Stimulated activated naive CD8-positive, alpha-beta T cell treated with anti-CD3 and anti-CD28 coated beads, Interleukin-15, Interleukin-2, amounts not matched to agents 100 ng/mL and 50 ng/mL, for 24 hours (primary cell): ENCODE measurements at regions not wholly inside any gene's neighbourhood (a gene's known extent, or its start where the extent isn't known, plus 50 kb on each side); places are given as distances from the start of the nearest gene placed in this dataset.
A peak's percentile ranks its signal among the peaks of the same experiment; 100 is the strongest.

ENCODE experiments used
- H3K27ac Mint-ChIP-seq: one replicate; pipeline ENCODE4 v1.8.0; 2021; ENCODE audit warnings: mild to moderate bottlenecking, mixed read lengths
- H3K27me3 Mint-ChIP-seq: one replicate; pipeline ENCODE4 v1.8.0; 2021; ENCODE audit warnings: mixed read lengths
- H3K36me3 Mint-ChIP-seq: one replicate; pipeline ENCODE4 v1.8.0; 2021; ENCODE audit warnings: low read depth, mixed read lengths
- H3K4me1 Mint-ChIP-seq: one replicate; pipeline ENCODE4 v1.8.0; 2021; ENCODE audit warnings: low read depth, mixed read lengths
- H3K4me3 Mint-ChIP-seq: one replicate; pipeline ENCODE4 v1.8.0; 2021; ENCODE audit warnings: mild to moderate bottlenecking, mixed read lengths
- H3K9me3 Mint-ChIP-seq: one replicate; pipeline ENCODE4 v1.8.0; 2021; ENCODE audit warnings: mixed read lengths

DNA sequence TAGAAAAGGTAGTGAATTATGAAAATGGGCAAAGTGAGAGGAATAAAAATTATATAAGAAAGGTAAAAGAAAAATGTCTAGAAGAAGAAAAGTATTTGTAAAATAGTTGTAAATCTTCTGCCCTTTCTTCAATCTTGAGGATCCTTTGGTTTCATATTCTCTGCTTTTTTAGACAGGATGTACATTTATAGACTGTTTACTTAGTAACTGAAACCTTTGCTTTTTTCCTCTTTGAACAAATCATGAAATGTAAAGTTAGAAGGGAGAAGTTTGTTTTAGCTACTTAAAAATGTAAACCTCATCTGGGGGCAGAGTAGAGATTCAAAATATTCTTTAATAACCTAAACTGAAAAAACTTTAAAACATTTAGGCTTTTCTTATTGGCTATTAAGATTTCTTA, 150.4 kb upstream of the ITGA4 start:
- peak overlapping the region; percentile 69 for H3K4me3 Mint-ChIP-seq
- no peaks in the 10 kb centered on the region for H3K9me3 Mint-ChIP-seq
- H3K36me3 Mint-ChIP-seq, result no peaks in the 10 kb centered on the region
- H3K27me3 Mint-ChIP-seq, result no peaks in the 10 kb centered on the region
- H3K27ac Mint-ChIP-seq, result peak overlapping the region; percentile 90
- peaks cover 77% of the 10 kb centered on the region for H3K4me1 Mint-ChIP-seq

DNA sequence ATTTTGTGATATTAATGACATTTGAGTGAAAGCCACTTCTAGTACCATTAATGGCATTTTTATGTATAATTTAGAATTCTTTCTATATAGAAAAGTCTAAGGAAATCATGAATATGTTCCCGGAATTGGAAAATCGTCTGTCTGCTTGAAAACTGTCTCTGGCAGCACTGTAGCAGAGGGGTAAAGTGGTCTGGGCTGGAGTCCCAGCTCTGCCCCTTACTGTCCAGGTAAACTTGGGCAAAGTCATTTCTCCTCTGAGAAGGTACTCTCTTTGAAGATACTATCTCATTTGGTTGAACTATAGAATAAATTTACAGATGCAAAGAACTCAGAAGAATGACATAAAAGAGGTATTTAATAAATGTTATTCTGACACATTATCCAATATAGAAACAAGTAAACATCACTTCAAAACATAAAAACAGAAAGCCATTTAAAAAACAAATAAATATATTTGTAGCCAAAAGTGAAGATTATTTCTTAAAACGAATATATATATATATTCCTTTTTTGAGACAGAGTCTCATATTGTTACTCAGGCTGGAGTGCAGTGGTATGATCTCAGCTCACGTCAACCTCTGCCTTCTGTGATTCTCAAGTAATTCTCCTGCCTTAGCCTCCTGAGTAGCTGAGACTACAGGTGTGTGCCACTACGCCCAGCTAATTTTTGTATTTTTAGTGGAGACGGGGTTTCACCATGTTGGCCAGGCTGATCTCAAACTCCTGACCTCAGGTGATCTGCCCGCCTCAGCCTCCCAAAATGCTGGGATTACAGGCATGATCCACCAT, 149.8 kb upstream of the ITGA4 start:
- Mint-ChIP-seq H3K27ac (peak overlapping the region; percentile 98), H3K4me1 (peaks cover 79% of the 10 kb centered on the region), H3K27me3 (no peaks in the 10 kb centered on the region), H3K4me3 (peak overlapping the region; percentile 69), H3K36me3 (no peaks in the 10 kb centered on the region), H3K9me3 (no peaks in the 10 kb centered on the region)

DNA sequence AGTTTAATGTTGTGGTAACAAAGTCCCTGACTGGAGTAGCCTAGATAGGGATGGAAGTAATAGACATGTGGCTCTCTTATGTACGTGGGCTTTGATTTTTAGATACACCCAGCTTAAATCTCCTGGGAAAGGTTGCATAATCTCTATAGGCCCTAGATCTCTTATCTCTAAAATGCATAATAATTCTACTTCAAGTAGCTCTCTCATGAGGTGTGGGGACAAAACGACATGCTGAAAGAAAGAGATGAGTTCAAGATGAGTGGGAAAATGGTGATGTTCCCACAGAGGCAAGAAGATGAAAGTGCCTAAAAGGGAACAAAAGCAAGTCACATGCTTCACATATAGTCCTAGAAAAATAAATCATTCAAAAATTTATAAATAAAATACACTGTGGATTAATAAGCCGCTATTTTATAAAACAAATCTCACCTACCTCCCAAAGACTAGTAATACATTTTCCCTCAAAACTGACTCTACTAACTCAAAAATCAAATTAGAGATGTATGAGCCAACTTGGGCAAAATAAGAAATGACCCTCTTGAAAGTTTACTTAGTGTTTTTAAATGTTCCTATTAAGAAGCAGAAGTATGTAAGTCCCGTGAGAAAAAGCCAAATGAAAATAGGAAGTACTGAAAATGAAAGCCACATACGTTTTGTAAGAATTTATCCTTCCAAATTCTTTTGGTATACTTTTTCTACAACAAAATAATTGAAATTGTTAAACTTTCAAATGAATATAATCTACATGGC, 148.2 kb upstream of the ITGA4 start:
- no peaks in the 10 kb centered on the region for H3K36me3 Mint-ChIP-seq
- H3K27me3 Mint-ChIP-seq, result no peaks in the 10 kb centered on the region
- no peaks in the 10 kb centered on the region for H3K9me3 Mint-ChIP-seq
- H3K4me3 Mint-ChIP-seq, result peak overlapping the region; percentile 87
- peaks cover 86% of the 10 kb centered on the region for H3K4me1 Mint-ChIP-seq
- peak overlapping the region; percentile 98 for H3K27ac Mint-ChIP-seq

DNA sequence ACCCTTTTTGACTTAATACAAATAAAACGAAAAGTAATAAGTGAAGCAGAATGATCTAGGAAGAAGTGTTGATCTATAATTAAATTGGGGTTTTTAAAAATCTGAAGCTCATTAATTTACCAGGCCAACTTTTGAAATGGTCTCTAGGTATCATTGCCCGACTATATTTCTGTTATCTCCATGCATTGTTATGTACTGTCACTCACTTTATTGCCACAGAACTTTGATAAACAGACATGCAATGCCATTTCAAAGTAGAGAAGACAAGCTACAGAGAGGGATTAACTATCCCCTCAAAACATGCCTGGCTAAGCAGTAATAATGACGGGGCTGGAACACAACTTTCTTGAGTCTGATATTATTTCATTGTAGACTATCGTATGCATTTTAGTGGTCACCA, 147.6 kb upstream of the ITGA4 start:
- Mint-ChIP-seq H3K27ac (peak overlapping the region; percentile 98), H3K27me3 (no peaks in the 10 kb centered on the region), H3K4me1 (peaks cover 86% of the 10 kb centered on the region), H3K4me3 (peak overlapping the region; percentile 87), H3K36me3 (no peaks in the 10 kb centered on the region), H3K9me3 (no peaks in the 10 kb centered on the region)

DNA sequence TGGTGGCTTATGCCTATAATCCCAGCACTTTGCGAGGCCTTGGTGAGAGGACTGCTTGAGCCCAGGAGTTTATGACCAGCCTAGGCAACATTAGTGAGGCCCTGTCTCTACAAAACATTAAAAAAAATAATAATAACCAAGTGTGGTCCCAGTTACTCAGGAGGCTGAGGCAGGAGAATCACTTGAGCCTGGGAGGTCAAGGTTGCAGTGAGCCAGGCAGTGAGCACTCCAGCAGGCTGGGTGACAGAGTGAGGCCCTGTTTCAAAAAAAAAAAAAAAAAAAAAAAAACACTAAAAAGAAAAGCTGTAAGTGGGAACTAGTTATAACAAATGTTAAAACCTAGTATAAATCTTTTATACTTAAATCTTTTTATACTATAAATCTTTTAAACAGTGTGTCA, 146.2 kb upstream of the ITGA4 start:
- Mint-ChIP-seq H3K4me3 (no peak overlapping the region), H3K27me3 (no peaks in the 10 kb centered on the region), H3K27ac (peak overlapping the region; percentile 21), H3K36me3 (no peaks in the 10 kb centered on the region), H3K4me1 (peaks cover 77% of the 10 kb centered on the region), H3K9me3 (no peaks in the 10 kb centered on the region)

DNA sequence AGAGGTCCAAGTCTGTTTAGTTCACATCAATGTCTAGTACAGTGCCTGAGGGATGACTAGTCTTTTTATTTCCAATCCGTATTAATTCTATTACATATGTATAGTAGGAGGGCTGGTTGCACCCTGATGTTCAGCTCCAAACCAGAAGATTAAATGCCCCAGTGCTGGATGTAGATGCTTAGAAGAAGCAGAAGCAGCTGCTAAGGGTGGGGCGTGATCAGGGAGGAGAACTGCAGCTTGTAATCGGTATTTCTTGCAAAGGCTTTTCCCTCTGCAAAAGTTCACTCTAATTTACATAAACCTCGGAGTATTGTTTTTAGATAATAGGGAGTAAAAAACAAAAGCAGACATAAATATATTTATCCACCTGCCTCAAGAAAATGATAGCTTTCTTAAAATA, 145.3 kb upstream of the ITGA4 start:
- H3K4me3 Mint-ChIP-seq, result peak overlapping the region; percentile 78
- no peaks in the 10 kb centered on the region for H3K9me3 Mint-ChIP-seq
- H3K27ac Mint-ChIP-seq, result peak overlapping the region; percentile 98
- no peaks in the 10 kb centered on the region for H3K36me3 Mint-ChIP-seq
- peaks cover 70% of the 10 kb centered on the region for H3K4me1 Mint-ChIP-seq
- no peaks in the 10 kb centered on the region for H3K27me3 Mint-ChIP-seq

DNA sequence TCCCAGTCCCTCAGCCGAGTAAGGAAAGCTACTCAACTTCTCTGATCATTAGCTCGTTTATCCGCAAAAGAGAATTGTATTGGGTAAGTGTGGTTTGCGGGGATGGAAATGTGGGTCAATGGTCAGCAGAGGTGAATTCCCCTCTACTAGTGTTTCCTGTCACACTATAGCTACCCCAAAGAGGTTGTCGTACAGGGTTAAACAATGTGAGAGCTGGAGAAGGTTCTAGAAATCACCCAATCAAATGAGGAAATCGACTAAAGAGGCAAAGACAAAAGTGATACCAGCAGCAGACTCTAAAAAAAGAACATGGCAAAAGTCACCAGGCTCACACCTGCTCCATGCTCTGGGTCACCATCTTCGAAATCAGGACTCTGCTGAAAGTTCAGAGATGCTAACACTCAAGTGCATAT, 144.7 kb upstream of the ITGA4 start:
- Mint-ChIP-seq H3K4me1 (peaks cover 71% of the 10 kb centered on the region), H3K36me3 (no peaks in the 10 kb centered on the region), H3K9me3 (no peaks in the 10 kb centered on the region), H3K27ac (peak overlapping the region; percentile 98), H3K27me3 (no peaks in the 10 kb centered on the region), H3K4me3 (peak overlapping the region; percentile 78)

DNA sequence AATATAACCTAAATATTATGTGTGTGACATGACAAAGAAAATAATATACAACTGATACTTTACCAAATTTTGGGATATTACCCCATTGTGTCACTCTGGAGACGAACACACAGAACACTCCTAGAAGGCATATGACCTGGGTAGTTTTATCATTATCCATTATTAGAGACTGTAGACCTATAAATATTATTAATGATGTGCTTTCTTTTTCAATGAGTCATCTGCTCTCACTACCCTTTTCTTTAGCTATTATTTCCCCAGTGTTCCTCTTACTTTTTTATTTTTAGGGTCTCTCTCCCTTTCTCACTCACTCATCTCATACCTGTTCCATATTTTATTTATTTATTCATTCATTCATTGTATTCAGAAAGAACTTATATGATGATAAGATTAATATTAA, 143.3 kb upstream of the ITGA4 start:
- H3K36me3 Mint-ChIP-seq, result no peaks in the 10 kb centered on the region
- peak overlapping the region; percentile 98 for H3K27ac Mint-ChIP-seq
- no peaks in the 10 kb centered on the region for H3K27me3 Mint-ChIP-seq
- no peaks in the 10 kb centered on the region for H3K9me3 Mint-ChIP-seq
- peak overlapping the region; percentile 78 for H3K4me3 Mint-ChIP-seq
- H3K4me1 Mint-ChIP-seq, result peaks cover 67% of the 10 kb centered on the region

DNA sequence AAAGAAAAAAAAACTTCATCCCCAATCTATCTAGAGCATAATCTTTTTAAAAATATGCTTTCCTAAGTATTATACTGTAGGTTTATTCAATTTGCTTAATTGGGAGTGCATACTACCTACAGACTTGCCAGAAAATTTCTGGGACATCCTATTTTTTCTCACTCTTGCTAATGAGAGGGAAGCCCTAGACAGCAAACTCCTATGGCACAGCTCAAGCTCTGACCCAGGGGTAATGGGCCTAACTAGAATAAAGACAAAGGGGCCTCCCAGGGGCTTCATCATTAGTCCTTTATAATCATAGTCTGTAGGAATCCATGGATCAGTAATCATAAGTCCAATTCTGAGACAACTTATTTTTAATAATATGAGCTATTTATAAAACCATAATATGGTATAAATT, 142.6 kb upstream of the ITGA4 start:
- Mint-ChIP-seq H3K27me3 (no peaks in the 10 kb centered on the region), H3K36me3 (no peaks in the 10 kb centered on the region), H3K27ac (peak overlapping the region; percentile 98), H3K4me1 (peaks cover 65% of the 10 kb centered on the region), H3K4me3 (no peak overlapping the region), H3K9me3 (no peaks in the 10 kb centered on the region)

DNA sequence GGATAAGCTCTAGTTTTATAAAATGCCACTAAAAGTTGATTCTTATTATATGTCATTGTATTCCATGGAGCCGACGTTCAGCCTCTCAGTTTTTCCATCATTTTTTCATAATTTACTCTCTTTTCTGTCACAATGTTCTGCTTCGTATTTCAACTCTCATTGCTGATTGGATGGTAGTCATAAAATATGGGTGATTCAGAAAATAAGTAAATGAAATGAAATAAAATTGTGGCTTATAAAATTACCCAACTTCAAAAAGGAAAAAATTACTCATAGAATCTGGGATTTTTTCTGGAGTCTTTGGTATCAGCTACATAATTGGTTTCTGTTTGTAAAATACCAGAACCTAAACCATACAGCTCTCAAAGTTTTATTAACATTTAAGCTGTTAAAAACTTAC, 139.7 kb upstream of the ITGA4 start:
- H3K4me3 Mint-ChIP-seq, result peak overlapping the region; percentile 11
- H3K27ac Mint-ChIP-seq, result peak overlapping the region; percentile 79
- H3K27me3 Mint-ChIP-seq, result no peaks in the 10 kb centered on the region
- H3K9me3 Mint-ChIP-seq, result no peaks in the 10 kb centered on the region
- H3K36me3 Mint-ChIP-seq, result no peaks in the 10 kb centered on the region
- H3K4me1 Mint-ChIP-seq, result peaks cover 61% of the 10 kb centered on the region

DNA sequence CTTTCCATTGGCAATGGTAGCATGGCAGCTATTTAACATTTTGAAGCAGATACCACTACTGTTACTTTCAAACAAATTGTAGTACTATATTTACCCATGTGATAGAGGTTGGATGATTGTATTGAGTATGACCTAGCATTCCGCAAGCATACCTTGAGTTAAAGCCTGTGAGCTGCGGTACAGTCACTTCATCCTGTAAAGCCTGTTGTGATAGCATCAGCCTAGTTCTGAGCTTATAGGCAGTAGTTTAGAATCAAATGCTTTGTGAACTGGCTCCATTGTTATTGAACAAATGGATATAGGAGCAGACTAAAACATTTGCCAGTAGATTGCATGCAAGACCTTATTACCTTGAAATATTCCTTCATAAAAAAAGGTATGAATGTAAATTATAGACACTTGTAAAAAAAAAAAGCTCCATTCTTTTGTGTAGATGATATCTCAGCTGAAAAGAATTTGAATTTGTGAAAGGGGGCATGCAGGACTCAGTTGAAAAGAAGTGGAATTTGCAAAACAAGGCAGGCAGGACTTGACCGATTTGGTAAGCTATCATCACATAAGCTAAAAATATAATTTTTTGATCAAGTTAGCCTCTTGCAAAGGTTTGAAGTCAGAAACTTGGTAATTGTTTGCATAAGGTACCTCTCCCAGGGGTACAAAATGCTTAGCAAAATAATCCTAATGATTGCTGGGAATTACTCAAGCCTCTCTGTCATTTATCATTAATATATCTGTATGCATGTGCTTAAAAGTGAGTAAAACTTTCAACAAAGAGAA, 138.5 kb upstream of the ITGA4 start:
- Mint-ChIP-seq H3K27ac (no peak overlapping the region), H3K9me3 (peaks cover 3% of the 10 kb centered on the region), H3K4me3 (no peak overlapping the region), H3K36me3 (peaks cover 4% of the 10 kb centered on the region), H3K4me1 (peaks cover 49% of the 10 kb centered on the region), H3K27me3 (no peaks in the 10 kb centered on the region)

DNA sequence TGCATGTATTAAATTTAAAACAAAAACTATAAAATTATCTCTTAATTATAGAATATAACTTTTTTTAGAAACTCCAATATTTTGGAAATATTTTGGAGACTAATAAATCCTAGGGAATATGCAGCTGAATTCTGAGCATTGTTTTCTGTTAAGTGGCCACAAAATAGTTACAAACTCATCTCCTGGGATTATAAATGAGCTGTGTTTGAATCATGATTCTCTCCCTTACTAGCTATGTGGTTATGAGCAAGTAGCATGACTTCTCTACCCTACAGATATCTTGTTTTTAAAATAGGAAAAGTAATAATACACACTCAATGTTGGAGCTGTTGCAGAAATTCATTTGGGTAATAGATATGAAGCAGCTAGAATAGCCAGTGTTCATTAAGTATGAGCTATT, 137.9 kb upstream of the ITGA4 start:
- H3K4me3 Mint-ChIP-seq, result no peak overlapping the region
- H3K36me3 Mint-ChIP-seq, result peaks cover 4% of the 10 kb centered on the region
- no peak overlapping the region for H3K27ac Mint-ChIP-seq
- H3K27me3 Mint-ChIP-seq, result no peaks in the 10 kb centered on the region
- H3K4me1 Mint-ChIP-seq, result peaks cover 43% of the 10 kb centered on the region
- H3K9me3 Mint-ChIP-seq, result peaks cover 4% of the 10 kb centered on the region

DNA sequence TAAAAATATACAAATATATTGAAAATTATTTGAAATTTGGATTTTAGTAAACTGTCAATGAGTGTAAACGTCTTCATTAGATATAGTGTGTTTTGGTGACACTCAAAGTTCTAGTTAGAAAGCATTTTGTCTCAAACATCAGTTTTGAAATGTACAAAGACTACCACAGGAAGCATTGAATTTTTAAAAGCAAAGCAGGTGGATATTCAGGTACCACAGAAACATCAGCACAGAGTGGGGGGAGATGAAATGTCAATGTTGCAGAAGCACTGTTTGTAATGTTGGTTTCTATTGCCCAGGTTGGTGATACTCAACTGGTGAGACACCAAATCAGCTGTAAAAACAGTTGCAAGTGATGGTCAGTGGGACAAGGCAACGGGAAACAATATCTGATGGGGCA, 136.5 kb upstream of the ITGA4 start:
- Mint-ChIP-seq H3K27ac (no peak overlapping the region), H3K9me3 (peaks cover 4% of the 10 kb centered on the region), H3K4me1 (peaks cover 35% of the 10 kb centered on the region), H3K27me3 (no peaks in the 10 kb centered on the region), H3K36me3 (peaks cover 4% of the 10 kb centered on the region), H3K4me3 (no peak overlapping the region)

DNA sequence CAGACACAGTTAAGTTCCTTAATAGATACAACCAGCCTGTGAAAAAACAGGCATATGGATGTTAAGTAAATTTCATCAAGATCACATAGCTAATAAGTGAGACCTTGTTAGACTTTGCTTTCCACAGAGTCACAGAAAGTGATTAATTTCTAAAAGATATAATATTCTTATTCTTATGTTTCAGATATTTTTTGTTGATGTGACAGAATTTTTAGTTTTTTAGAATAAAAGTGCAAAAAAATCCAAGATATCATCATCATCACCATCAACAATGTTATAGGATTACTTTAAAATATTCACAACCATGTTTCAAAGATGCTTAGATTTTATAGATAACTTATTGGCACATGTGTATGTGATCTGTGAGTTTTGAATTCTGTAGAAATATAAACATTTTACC, 132.3 kb upstream of the ITGA4 start:
- Mint-ChIP-seq H3K27me3 (no peaks in the 10 kb centered on the region), H3K4me3 (no peak overlapping the region), H3K9me3 (peaks cover 16% of the 10 kb centered on the region), H3K4me1 (peaks cover 16% of the 10 kb centered on the region), H3K36me3 (peaks cover 9% of the 10 kb centered on the region), H3K27ac (no peak overlapping the region)

DNA sequence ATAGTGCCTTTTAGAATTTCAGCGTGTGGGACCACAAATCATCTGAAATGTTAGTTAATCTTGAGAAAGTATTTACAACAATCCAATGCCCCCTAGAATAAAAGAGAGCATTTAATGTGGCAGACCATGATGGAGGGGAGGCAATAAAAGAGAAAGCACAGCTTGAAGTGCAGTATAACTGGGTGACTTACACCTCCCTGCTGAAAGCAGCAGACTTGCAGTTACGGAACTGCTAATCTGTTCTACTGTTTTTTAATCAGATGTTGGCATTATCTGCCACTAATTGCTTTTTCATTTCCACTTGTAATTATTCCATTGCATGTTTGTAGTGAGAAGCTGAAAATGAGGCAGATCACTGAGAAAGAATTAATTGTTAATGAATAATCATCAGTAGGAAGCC, 130.5 kb upstream of the ITGA4 start:
- H3K9me3 Mint-ChIP-seq, result peaks cover 18% of the 10 kb centered on the region
- no peak overlapping the region for H3K4me3 Mint-ChIP-seq
- no peaks in the 10 kb centered on the region for H3K27me3 Mint-ChIP-seq
- H3K36me3 Mint-ChIP-seq, result peaks cover 9% of the 10 kb centered on the region
- no peak overlapping the region for H3K27ac Mint-ChIP-seq
- H3K4me1 Mint-ChIP-seq, result peaks cover 7% of the 10 kb centered on the region
